Cardiac muscle cell (in vitro differentiated cells and primary cell): ENCODE measurements at regions not wholly inside any gene's neighbourhood (a gene's known extent, or its start where the extent isn't known, plus 50 kb on each side); places are given as distances from the start of the nearest gene placed in this dataset.

Experiments
- DNase-seq, 2 donors: peaks; one replicate each; pipeline versions ENCODE4 v3.0.0 to v3.0.0-alpha.2; 2010 to 2017; ENCODE audit warnings: low read depth in 1 of 2, low spot score in 1 of 2
- H3K27ac ChIP-seq: fragments of 200-600 bp; sonication (generic); 2 replicates; pipeline ENCODE4 v1.5.1; 2016
- H3K27me3 ChIP-seq: fragments of 200-600 bp; sonication (generic); 2 replicates; pipeline ENCODE4 v1.6.0; 2016; ENCODE audit warnings: control low read depth
- H3K36me3 ChIP-seq: fragments of 200-600 bp; sonication (generic); 2 replicates; pipeline ENCODE4 v1.5.1; 2016; ENCODE audit warnings: control low read depth
- H3K4me1 ChIP-seq: fragments of 200-600 bp; sonication (generic); 2 replicates; pipeline ENCODE4 v1.8.1; 2017; ENCODE audit warnings: low read depth, mild to moderate bottlenecking, mixed run types
- H3K4me3 ChIP-seq: fragments of 200-600 bp; sonication (generic); 2 replicates; pipeline ENCODE4 v1.5.1; 2016; ENCODE audit warnings: mild to moderate bottlenecking
- H3K9me3 ChIP-seq: fragments of 200-600 bp; sonication (generic); 2 replicates; pipeline ENCODE4 v1.5.1; 2017; ENCODE audit warnings: low read depth, mild to moderate bottlenecking, control low read depth
- CTCF ChIP-seq: IDR thresholded peaks from 2 replicates; pipeline ENCODE4 v1.5.1; 2012; ENCODE audit warnings: low read depth, mild to moderate bottlenecking, low read length

- H3K27ac ChIP-seq: no peak overlapping the region
- no peak overlapping the region for H3K4me3 ChIP-seq
- DNase-seq: no peak
- TF ChIP-seq CTCF: no peak
- no peaks in the 10 kb centered on the region for H3K36me3 ChIP-seq
- no peaks in the 10 kb centered on the region for H3K27me3 ChIP-seq
- H3K4me1 ChIP-seq: peaks cover 12% of the 10 kb centered on the region
- no peaks in the 10 kb centered on the region for H3K9me3 ChIP-seq
Observed at GRCh38 chr18:1393929-1394328, 489.3 kb downstream of the ADCYAP1 start.

GRCh38 chr18:1394426-1394825 is 489.8 kb downstream of the ADCYAP1 start:
- H3K9me3 ChIP-seq: no peaks in the 10 kb centered on the region
- no peak overlapping the region for H3K27ac ChIP-seq
- no peak for DNase-seq
- no peak overlapping the region for H3K4me3 ChIP-seq
- no peaks in the 10 kb centered on the region for H3K36me3 ChIP-seq
- no peaks in the 10 kb centered on the region for H3K27me3 ChIP-seq
- no peak for TF ChIP-seq CTCF
- peaks cover 12% of the 10 kb centered on the region for H3K4me1 ChIP-seq

GRCh38 chr18:1394966-1395365 is 490.3 kb downstream of the ADCYAP1 start:
- Histone ChIP-seq H3K4me1 (peaks cover 12% of the 10 kb centered on the region), H3K27ac (no peak overlapping the region), H3K4me3 (no peak overlapping the region), H3K36me3 (no peaks in the 10 kb centered on the region), H3K9me3 (no peaks in the 10 kb centered on the region), H3K27me3 (no peaks in the 10 kb centered on the region)
- TF ChIP-seq CTCF: no peak
- no peak for DNase-seq

GRCh38 chr18:1408376-1408775 is 503.7 kb downstream of the ADCYAP1 start:
- Histone ChIP-seq H3K4me3 (no peak overlapping the region), H3K36me3 (no peaks in the 10 kb centered on the region), H3K4me1 (no peaks in the 10 kb centered on the region), H3K27me3 (peaks cover 10% of the 10 kb centered on the region), H3K9me3 (no peaks in the 10 kb centered on the region), H3K27ac (no peak overlapping the region)
- no peak for TF ChIP-seq CTCF
- no peak for DNase-seq

GRCh38 chr18:1412655-1413322 is 508.1 kb downstream of the ADCYAP1 start:
- no peaks in the 10 kb centered on the region for H3K9me3 ChIP-seq
- peaks cover 11% of the 10 kb centered on the region for H3K27me3 ChIP-seq
- no peak for DNase-seq
- H3K36me3 ChIP-seq: no peaks in the 10 kb centered on the region
- no peaks in the 10 kb centered on the region for H3K4me1 ChIP-seq
- H3K27ac ChIP-seq: no peak overlapping the region
- H3K4me3 ChIP-seq: no peak overlapping the region
- no peak for TF ChIP-seq CTCF
